SH-SY5Y (cell line): ENCODE measurements at regions not wholly inside any gene's neighbourhood (a gene's known extent, or its start where the extent isn't known, plus 50 kb on each side); places are given as distances from the start of the nearest gene placed in this dataset.

Source experiments
- GATA2 ChIP-seq: IDR thresholded peaks from 2 replicates; pipeline ENCODE4 v1.6.1; 2011; ENCODE audit warnings: mild to moderate bottlenecking, low read depth, low read length
- GATA3 ChIP-seq: IDR thresholded peaks from 2 replicates; pipeline ENCODE4 v1.6.1; 2011; ENCODE audit warnings: low read depth, mild to moderate bottlenecking, low read length, moderate library complexity

GRCh38 chr16:86070971-86071370, 172.0 kb downstream of the IRF8 start:
- TF ChIP-seq GATA2 (no peak), GATA3 (no peak)
